ENCODE measurements at regions not wholly inside any gene's neighbourhood (a gene's known extent, or its start where the extent isn't known, plus 50 kb on each side); places are given as distances from the start of the nearest gene placed in this dataset.
A peak's percentile ranks its signal among the peaks of the same experiment; 100 is the strongest.

GRCh38 chr12:67086116-67086515 lies 183.0 kb upstream of the CAND1 start (continued):
- no peak for TF ChIP-seq ZNF169 (tag by site-specific recombination; IDR thresholded peaks at IDR 0.05)

GRCh38 chr12:67088401-67089118 lies 180.6 kb upstream of the CAND1 start:
- H3K4me3 ChIP-seq (ENCODE audit: low read depth, low read length), result no peak overlapping the region
- H3K27ac ChIP-seq (ENCODE audit: extremely low read depth, low read depth, low read length), result no peak overlapping the region
- no peaks in the 10 kb centered on the region for H3K36me3 ChIP-seq (ENCODE audit: control insufficient read depth in 2 of 2, insufficient read depth in 1 of 2, low read length in 2 of 2)
- peaks cover 11% of the 10 kb centered on the region for H3K4me1 ChIP-seq (ENCODE audit: control insufficient read depth, insufficient read depth, low read length)
- TF ChIP-seq SCRT1 (tag by site-specific recombination; IDR thresholded peaks at IDR 0.05; ENCODE audit: borderline replicate concordance), result no peak
- TF ChIP-seq ZNF664 (tag by site-specific recombination; IDR thresholded peaks at IDR 0.05), result peak; percentile 81
- TF ChIP-seq, protein P1, sequence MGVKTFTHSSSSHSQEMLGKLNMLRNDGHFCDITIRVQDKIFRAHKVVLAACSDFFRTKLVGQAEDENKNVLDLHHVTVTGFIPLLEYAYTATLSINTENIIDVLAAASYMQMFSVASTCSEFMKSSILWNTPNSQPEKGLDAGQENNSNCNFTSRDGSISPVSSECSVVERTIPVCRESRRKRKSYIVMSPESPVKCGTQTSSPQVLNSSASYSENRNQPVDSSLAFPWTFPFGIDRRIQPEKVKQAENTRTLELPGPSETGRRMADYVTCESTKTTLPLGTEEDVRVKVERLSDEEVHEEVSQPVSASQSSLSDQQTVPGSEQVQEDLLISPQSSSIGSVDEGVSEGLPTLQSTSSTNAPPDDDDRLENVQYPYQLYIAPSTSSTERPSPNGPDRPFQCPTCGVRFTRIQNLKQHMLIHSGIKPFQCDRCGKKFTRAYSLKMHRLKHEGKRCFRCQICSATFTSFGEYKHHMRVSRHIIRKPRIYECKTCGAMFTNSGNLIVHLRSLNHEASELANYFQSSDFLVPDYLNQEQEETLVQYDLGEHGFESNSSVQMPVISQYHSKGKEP (tag by site-specific recombination; IDR thresholded peaks at IDR 0.05), result 0 out of 2 replicates have a peak, but pooled peaks have one; percentile 32
- TF ChIP-seq ZXDB (tag by site-specific recombination; IDR thresholded peaks at IDR 0.05), result no peak
- TF ChIP-seq, protein P2, sequence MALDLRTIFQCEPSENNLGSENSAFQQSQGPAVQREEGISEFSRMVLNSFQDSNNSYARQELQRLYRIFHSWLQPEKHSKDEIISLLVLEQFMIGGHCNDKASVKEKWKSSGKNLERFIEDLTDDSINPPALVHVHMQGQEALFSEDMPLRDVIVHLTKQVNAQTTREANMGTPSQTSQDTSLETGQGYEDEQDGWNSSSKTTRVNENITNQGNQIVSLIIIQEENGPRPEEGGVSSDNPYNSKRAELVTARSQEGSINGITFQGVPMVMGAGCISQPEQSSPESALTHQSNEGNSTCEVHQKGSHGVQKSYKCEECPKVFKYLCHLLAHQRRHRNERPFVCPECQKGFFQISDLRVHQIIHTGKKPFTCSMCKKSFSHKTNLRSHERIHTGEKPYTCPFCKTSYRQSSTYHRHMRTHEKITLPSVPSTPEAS (tag by site-specific recombination; IDR thresholded peaks at IDR 0.05), result no peak
- 0 out of 2 replicates have a peak, but pooled peaks have one; percentile 19 for TF ChIP-seq OSR2 (tag by site-specific recombination; IDR thresholded peaks at IDR 0.05)
- TF ChIP-seq TCF7L2 (IDR thresholded peaks at IDR 0.05; ENCODE audit: borderline replicate concordance, low read depth, low read length), result peak; percentile 42; the same call in 1 of the 2 replicates
- TF ChIP-seq ZBTB17 (tag by site-specific recombination; IDR thresholded peaks at IDR 0.05), result peak; percentile 81
- TF ChIP-seq PRDM6 (tag by site-specific recombination; IDR thresholded peaks at IDR 0.05), result peak; percentile 70
- TF ChIP-seq, protein P3, sequence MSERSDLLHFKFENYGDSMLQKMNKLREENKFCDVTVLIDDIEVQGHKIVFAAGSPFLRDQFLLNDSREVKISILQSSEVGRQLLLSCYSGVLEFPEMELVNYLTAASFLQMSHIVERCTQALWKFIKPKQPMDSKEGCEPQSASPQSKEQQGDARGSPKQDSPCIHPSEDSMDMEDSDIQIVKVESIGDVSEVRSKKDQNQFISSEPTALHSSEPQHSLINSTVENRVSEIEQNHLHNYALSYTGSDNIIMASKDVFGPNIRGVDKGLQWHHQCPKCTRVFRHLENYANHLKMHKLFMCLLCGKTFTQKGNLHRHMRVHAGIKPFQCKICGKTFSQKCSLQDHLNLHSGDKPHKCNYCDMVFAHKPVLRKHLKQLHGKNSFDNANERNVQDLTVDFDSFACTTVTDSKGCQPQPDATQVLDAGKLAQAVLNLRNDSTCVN (tag by site-specific recombination; optimal IDR thresholded peaks at IDR 0.05), result no peak
- H3K9me3 ChIP-seq (ENCODE audit: control insufficient read depth, insufficient read depth, low read depth, low read length), result no peaks in the 10 kb centered on the region
- POLR2A ChIA-PET, result no interaction called here
- CTCF ChIA-PET, result interaction anchor here (1.2 kb wide), 1 partner anchor 202 kb away, joined by 3 read pairs; no protein-coding TSS in a partner anchor

DNA sequence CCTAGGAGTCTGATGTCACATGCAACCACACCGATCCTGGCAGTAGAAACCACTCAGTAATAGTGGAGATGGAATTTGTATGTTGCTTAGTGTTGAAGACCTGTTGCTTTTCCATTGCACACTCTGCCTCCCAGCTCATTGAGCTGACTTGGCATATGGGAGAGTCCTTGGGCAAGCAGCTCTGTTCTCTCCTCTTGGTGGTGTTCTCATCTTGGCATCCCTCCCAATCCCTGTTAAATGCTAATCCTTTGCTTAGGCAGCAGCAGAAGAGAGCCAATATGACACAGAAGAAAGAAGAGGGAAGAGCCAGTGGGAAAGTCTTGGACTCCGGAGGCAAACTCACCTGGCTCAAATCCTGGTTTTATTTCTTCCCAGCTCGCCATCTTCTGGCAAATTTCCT lies 178.0 kb upstream of the CAND1 start:
- H3K4me3 ChIP-seq (ENCODE audit: low read depth, low read length), result no peak overlapping the region
- no peak overlapping the region for H3K27ac ChIP-seq (ENCODE audit: extremely low read depth, low read depth, low read length)
- ChIA-PET POLR2A (no interaction called here), CTCF (interaction anchor here (0.7 kb wide), 1 partner anchor 56 kb away, joined by 3 read pairs; no protein-coding TSS in a partner anchor)
- peaks cover 11% of the 10 kb centered on the region for H3K4me1 ChIP-seq (ENCODE audit: control insufficient read depth, insufficient read depth, low read length)
- H3K9me3 ChIP-seq (ENCODE audit: control insufficient read depth, insufficient read depth, low read depth, low read length), result no peaks in the 10 kb centered on the region
- no peaks in the 10 kb centered on the region for H3K36me3 ChIP-seq (ENCODE audit: control insufficient read depth in 2 of 2, insufficient read depth in 1 of 2, low read length in 2 of 2)
- TF ChIP-seq SCRT1 (tag by site-specific recombination; IDR thresholded peaks at IDR 0.05; ENCODE audit: borderline replicate concordance) (peak; percentile 88; the same call in 1 of the 2 replicates), SCRT2 (tag by site-specific recombination; IDR thresholded peaks at IDR 0.05) (peak; percentile 98), ZNF362 (tag by site-specific recombination; IDR thresholded peaks at IDR 0.05) (no peak), ZBTB17 (tag by site-specific recombination; IDR thresholded peaks at IDR 0.05) (peak; percentile 58), ZNF521 (tag by site-specific recombination; IDR thresholded peaks at IDR 0.05) (no peak)
- TF ChIP-seq, protein P4, sequence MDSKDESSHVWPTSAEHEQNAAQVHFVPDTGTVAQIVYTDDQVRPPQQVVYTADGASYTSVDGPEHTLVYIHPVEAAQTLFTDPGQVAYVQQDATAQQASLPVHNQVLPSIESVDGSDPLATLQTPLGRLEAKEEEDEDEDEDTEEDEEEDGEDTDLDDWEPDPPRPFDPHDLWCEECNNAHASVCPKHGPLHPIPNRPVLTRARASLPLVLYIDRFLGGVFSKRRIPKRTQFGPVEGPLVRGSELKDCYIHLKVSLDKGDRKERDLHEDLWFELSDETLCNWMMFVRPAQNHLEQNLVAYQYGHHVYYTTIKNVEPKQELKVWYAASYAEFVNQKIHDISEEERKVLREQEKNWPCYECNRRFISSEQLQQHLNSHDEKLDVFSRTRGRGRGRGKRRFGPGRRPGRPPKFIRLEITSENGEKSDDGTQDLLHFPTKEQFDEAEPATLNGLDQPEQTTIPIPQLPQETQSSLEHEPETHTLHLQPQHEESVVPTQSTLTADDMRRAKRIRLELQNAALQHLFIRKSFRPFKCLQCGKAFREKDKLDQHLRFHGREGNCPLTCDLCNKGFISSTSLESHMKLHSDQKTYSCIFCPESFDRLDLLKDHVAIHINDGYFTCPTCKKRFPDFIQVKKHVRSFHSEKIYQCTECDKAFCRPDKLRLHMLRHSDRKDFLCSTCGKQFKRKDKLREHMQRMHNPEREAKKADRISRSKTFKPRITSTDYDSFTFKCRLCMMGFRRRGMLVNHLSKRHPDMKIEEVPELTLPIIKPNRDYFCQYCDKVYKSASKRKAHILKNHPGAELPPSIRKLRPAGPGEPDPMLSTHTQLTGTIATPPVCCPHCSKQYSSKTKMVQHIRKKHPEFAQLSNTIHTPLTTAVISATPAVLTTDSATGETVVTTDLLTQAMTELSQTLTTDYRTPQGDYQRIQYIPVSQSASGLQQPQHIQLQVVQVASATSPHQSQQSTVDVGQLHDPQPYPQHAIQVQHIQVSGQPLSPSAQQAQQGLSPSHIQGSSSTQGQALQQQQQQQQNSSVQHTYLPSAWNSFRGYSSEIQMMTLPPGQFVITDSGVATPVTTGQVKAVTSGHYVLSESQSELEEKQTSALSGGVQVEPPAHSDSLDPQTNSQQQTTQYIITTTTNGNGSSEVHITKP (tag by site-specific recombination; IDR thresholded peaks at IDR 0.05), result 0 out of 2 replicates have a peak, but pooled peaks have one; percentile 45
